Fibroblast of villous mesenchyme (primary cell): ENCODE measurements at regions not wholly inside any gene's neighbourhood (a gene's known extent, or its start where the extent isn't known, plus 50 kb on each side); places are given as distances from the start of the nearest gene placed in this dataset.
A peak's percentile ranks its signal among the peaks of the same experiment; 100 is the strongest.

ENCODE experiments used
- DNase-seq: peaks from one replicate; pipeline ENCODE4 v3.0.0-alpha.2; 2010; ENCODE audit warnings: low read depth
- H3K4me3 ChIP-seq: 2 replicates; pipeline ENCODE4 v1.5.1; 2011; ENCODE audit warnings: low read depth, mild to moderate bottlenecking, low read length
- CTCF ChIP-seq: IDR thresholded peaks from 2 replicates; pipeline ENCODE4 v1.5.1; 2012; ENCODE audit warnings: low read depth, mild to moderate bottlenecking, low read length; ENCODE audit not compliant: insufficient read depth

- TF ChIP-seq CTCF: no peak
- H3K4me3 ChIP-seq: no peak overlapping the region
- no peak for DNase-seq
Measured at GRCh38 chr2:122927710-122928557, 1097.2 kb upstream of the CNTNAP5 start.

DNA sequence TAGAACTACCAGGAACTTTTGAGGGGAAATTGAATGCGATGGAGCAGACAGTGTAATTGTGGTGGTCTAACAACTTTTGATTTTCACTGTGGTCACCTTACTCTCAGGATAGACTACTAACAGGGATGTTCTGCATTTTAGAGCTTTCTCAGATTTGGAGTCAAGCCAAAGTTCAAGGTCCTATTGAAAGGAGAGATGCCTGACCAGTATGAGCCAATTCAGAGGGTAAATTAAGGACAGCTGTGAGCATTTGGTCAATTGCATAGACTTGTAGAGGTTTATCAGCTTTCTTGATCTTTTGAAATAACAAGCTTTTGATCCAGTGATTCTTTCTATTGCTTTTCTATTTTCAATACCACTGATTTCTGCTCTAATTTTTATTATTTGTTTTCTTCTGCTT lies 1095.7 kb upstream of the CNTNAP5 start:
- TF ChIP-seq CTCF: no peak
- no peak for DNase-seq
- no peak overlapping the region for H3K4me3 ChIP-seq

DNA sequence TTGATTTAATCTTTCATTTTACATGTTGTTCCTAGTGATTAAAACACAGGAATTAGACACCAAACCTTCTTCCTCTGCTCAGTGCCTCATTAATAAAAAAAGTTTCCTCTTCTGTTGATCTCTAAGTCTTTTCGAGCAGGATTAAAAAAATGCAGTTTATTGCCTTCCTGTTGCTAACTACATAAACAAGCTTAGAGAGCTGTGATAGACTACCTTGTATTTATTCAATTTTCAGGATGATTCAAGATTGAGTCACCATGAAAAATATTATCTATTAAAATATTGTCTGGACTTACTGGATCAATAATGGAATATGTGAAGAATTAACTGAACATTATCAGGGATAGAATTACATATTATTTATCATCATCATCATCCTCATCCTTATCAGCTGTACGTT lies 1089.6 kb upstream of the CNTNAP5 start:
- TF ChIP-seq CTCF: no peak
- no peak overlapping the region for H3K4me3 ChIP-seq
- no peak for DNase-seq

GRCh38 chr2:122939796-122940195 lies 1085.3 kb upstream of the CNTNAP5 start:
- H3K4me3 ChIP-seq: no peak overlapping the region
- no peak for DNase-seq

DNA sequence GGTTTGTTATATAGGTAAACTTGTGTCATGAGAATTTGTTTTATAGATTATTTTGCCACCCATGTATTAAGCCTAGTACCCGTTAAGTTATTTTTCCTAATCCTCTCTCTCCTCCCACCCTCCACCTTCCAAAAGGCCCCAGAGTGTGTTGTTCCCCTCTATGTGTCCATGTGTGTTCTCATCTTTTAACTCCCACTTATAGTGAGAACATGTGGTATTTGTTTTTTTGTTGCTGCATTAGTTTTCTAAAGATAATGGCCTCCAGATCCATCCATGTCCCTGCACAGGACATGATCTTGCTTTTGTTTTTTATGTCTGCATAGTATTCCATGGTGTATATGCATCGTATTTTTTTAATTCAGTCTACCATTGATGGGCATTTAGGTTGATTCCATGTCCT lies 1075.6 kb upstream of the CNTNAP5 start:
- no peak for DNase-seq
- no peak for TF ChIP-seq CTCF
- no peak overlapping the region for H3K4me3 ChIP-seq

More at GRCh38 chr2:122939796-122940195, 1085.3 kb upstream of the CNTNAP5 start:
- no peak for TF ChIP-seq CTCF

DNA sequence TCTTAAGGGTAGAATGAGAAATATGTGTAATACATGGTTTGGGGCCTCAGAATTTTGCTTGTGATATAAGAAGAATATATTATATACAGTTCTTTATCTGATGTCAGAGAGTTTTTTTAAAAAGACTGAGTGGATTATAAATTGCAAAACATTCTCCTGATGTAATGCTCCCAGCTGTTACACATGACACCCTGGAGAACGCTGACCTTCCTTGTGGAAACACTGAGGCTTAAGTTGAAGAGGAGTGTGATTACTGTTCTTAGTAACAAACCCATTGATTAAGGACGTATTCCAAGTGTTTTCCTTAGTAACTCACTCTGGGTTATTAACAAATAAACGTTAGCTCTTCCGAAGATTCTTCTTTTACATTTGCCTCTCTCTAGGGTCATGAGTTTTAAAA lies 1069.3 kb upstream of the CNTNAP5 start:
- TF ChIP-seq CTCF: no peak
- no peak overlapping the region for H3K4me3 ChIP-seq
- DNase-seq: peak; percentile 67
